ENCODE measurements at regions not wholly inside any gene's neighbourhood (a gene's known extent, or its start where the extent isn't known, plus 50 kb on each side); places are given as distances from the start of the nearest gene placed in this dataset.
"Not testable (repeated sequence)": the region's sequence is repeated elsewhere in the genome, so short reads cannot be mapped to it uniquely, and the experiment has no call there.

- H3K4me1 Mint-ChIP-seq (ENCODE audit: low read depth); ATAC-seq (replicated peaks in 1 of 2); DNase-seq; H3K9me3 Mint-ChIP-seq; H3K27ac Mint-ChIP-seq; H3K4me3 Mint-ChIP-seq; H3K27me3 Mint-ChIP-seq (ENCODE audit: low read depth); H3K36me3 Mint-ChIP-seq (ENCODE audit: insufficient read depth in 2 of 2): not testable (repeated sequence)
Observed at GRCh38 chr7:26424319-26424718, 132.7 kb downstream of the SNX10 start.

- no peak overlapping the region for H3K4me3 Mint-ChIP-seq
- DNase-seq (no peak), ATAC-seq (replicated peaks in 1 of 2) (no peak)
- no peaks in the 10 kb centered on the region for H3K36me3 Mint-ChIP-seq (ENCODE audit: insufficient read depth in 2 of 2)
- H3K9me3 Mint-ChIP-seq: no peaks in the 10 kb centered on the region
- H3K27me3 Mint-ChIP-seq (ENCODE audit: low read depth): peaks cover 7% of the 10 kb centered on the region
- no peaks in the 10 kb centered on the region for H3K4me1 Mint-ChIP-seq (ENCODE audit: low read depth)
- H3K27ac Mint-ChIP-seq: no peak overlapping the region
Observed at GRCh38 chr7:26425655-26426054, 134.0 kb downstream of the SNX10 start.

- H3K9me3 Mint-ChIP-seq: no peaks in the 10 kb centered on the region
- H3K27ac Mint-ChIP-seq: no peak overlapping the region
- DNase-seq (no peak), ATAC-seq (replicated peaks in 1 of 2) (no peak)
- H3K4me1 Mint-ChIP-seq (ENCODE audit: low read depth): no peaks in the 10 kb centered on the region
- no peaks in the 10 kb centered on the region for H3K36me3 Mint-ChIP-seq (ENCODE audit: insufficient read depth in 2 of 2)
- peaks cover 3% of the 10 kb centered on the region for H3K27me3 Mint-ChIP-seq (ENCODE audit: low read depth)
- H3K4me3 Mint-ChIP-seq: no peak overlapping the region
Observed at GRCh38 chr7:26426096-26426495, 134.4 kb downstream of the SNX10 start.

GRCh38 chr7:26428571-26428970 is 136.9 kb downstream of the SNX10 start:
- Mint-ChIP-seq H3K9me3 (no peaks in the 10 kb centered on the region), H3K4me1 (ENCODE audit: low read depth) (no peaks in the 10 kb centered on the region)

GRCh38 chr7:26429168-26429567 is 137.5 kb downstream of the SNX10 start:
- H3K36me3 Mint-ChIP-seq (ENCODE audit: insufficient read depth in 2 of 2): no peaks in the 10 kb centered on the region
- DNase-seq: no peak
- no peaks in the 10 kb centered on the region for H3K9me3 Mint-ChIP-seq
- H3K27ac Mint-ChIP-seq: no peak overlapping the region
- H3K4me3 Mint-ChIP-seq: no peak overlapping the region
- peaks cover 12% of the 10 kb centered on the region for H3K27me3 Mint-ChIP-seq (ENCODE audit: low read depth)
- H3K4me1 Mint-ChIP-seq (ENCODE audit: low read depth): no peaks in the 10 kb centered on the region
- no peak for ATAC-seq (replicated peaks in 1 of 2)

More at GRCh38 chr7:26428571-26428970, 136.9 kb downstream of the SNX10 start:
- ATAC-seq (replicated peaks in 1 of 2) (no peak), DNase-seq (no peak)
- Mint-ChIP-seq H3K27me3 (ENCODE audit: low read depth) (peaks cover 6% of the 10 kb centered on the region), H3K4me3 (no peak overlapping the region), H3K27ac (no peak overlapping the region), H3K36me3 (ENCODE audit: insufficient read depth in 2 of 2) (no peaks in the 10 kb centered on the region)

- H3K4me3 Mint-ChIP-seq: no peak overlapping the region
- H3K9me3 Mint-ChIP-seq: no peaks in the 10 kb centered on the region
- ATAC-seq (replicated peaks in 1 of 2): no peak
Observed at GRCh38 chr7:26434974-26435373, 143.3 kb downstream of the SNX10 start.

GRCh38 chr7:26437003-26437532 is 145.4 kb downstream of the SNX10 start:
- H3K27me3 Mint-ChIP-seq (ENCODE audit: low read depth): peaks cover 21% of the 10 kb centered on the region
- ATAC-seq (replicated peaks in 1 of 2): no peak
- H3K27ac Mint-ChIP-seq: no peak overlapping the region

More at GRCh38 chr7:26434974-26435373, 143.3 kb downstream of the SNX10 start:
- no peaks in the 10 kb centered on the region for H3K36me3 Mint-ChIP-seq (ENCODE audit: insufficient read depth in 2 of 2)
- H3K4me1 Mint-ChIP-seq (ENCODE audit: low read depth): no peaks in the 10 kb centered on the region
- no peak overlapping the region for H3K27ac Mint-ChIP-seq
- DNase-seq: no peak
- H3K27me3 Mint-ChIP-seq (ENCODE audit: low read depth): peaks cover 21% of the 10 kb centered on the region

GRCh38 chr7:26438078-26438477 is 146.4 kb downstream of the SNX10 start:
- Mint-ChIP-seq H3K4me3 (no peak overlapping the region), H3K9me3 (no peaks in the 10 kb centered on the region), H3K27ac (no peak overlapping the region), H3K4me1 (ENCODE audit: low read depth) (no peaks in the 10 kb centered on the region), H3K36me3 (ENCODE audit: insufficient read depth in 2 of 2) (no peaks in the 10 kb centered on the region), H3K27me3 (ENCODE audit: low read depth) (peaks cover 17% of the 10 kb centered on the region)
- no peak for DNase-seq
- ATAC-seq (replicated peaks in 1 of 2): no peak

More at GRCh38 chr7:26437003-26437532, 145.4 kb downstream of the SNX10 start:
- H3K4me1 Mint-ChIP-seq (ENCODE audit: low read depth): no peaks in the 10 kb centered on the region
- no peaks in the 10 kb centered on the region for H3K9me3 Mint-ChIP-seq
- no peak for DNase-seq
- H3K36me3 Mint-ChIP-seq (ENCODE audit: insufficient read depth in 2 of 2): no peaks in the 10 kb centered on the region
- H3K4me3 Mint-ChIP-seq: no peak overlapping the region

- no peak overlapping the region for H3K27ac Mint-ChIP-seq
- no peaks in the 10 kb centered on the region for H3K36me3 Mint-ChIP-seq (ENCODE audit: insufficient read depth in 2 of 2)
- no peak overlapping the region for H3K4me3 Mint-ChIP-seq
- ATAC-seq (replicated peaks in 1 of 2) (no peak), DNase-seq (no peak)
- H3K27me3 Mint-ChIP-seq (ENCODE audit: low read depth): peaks cover 7% of the 10 kb centered on the region
- no peaks in the 10 kb centered on the region for H3K4me1 Mint-ChIP-seq (ENCODE audit: low read depth)
- no peaks in the 10 kb centered on the region for H3K9me3 Mint-ChIP-seq
Observed at GRCh38 chr7:26439521-26440232, 148.0 kb downstream of the SNX10 start.

GRCh38 chr7:26440233-26441001 is 148.8 kb downstream of the SNX10 start:
- Mint-ChIP-seq H3K27me3 (ENCODE audit: low read depth) (peaks cover 7% of the 10 kb centered on the region), H3K27ac (no peak overlapping the region), H3K36me3 (ENCODE audit: insufficient read depth in 2 of 2) (no peaks in the 10 kb centered on the region), H3K4me1 (ENCODE audit: low read depth) (no peaks in the 10 kb centered on the region), H3K4me3 (no peak overlapping the region), H3K9me3 (no peaks in the 10 kb centered on the region)
- ATAC-seq (replicated peaks in 1 of 2): no peak
- no peak for DNase-seq

GRCh38 chr7:26441002-26441521 is 149.4 kb downstream of the SNX10 start:
- H3K36me3 Mint-ChIP-seq (ENCODE audit: insufficient read depth in 2 of 2): no peaks in the 10 kb centered on the region
- no peaks in the 10 kb centered on the region for H3K9me3 Mint-ChIP-seq
- H3K4me3 Mint-ChIP-seq: no peak overlapping the region
- no peak for ATAC-seq (replicated peaks in 1 of 2)
- peaks cover 7% of the 10 kb centered on the region for H3K27me3 Mint-ChIP-seq (ENCODE audit: low read depth)
- no peak overlapping the region for H3K27ac Mint-ChIP-seq
- DNase-seq: no peak
- H3K4me1 Mint-ChIP-seq (ENCODE audit: low read depth): no peaks in the 10 kb centered on the region

GRCh38 chr7:26441611-26442277 is 150.1 kb downstream of the SNX10 start:
- Mint-ChIP-seq H3K9me3 (no peaks in the 10 kb centered on the region), H3K27me3 (ENCODE audit: low read depth) (peaks cover 8% of the 10 kb centered on the region), H3K27ac (no peak overlapping the region), H3K36me3 (ENCODE audit: insufficient read depth in 2 of 2) (no peaks in the 10 kb centered on the region), H3K4me1 (ENCODE audit: low read depth) (no peaks in the 10 kb centered on the region), H3K4me3 (no peak overlapping the region)
- ATAC-seq (replicated peaks in 1 of 2) (no peak), DNase-seq (no peak)

GRCh38 chr7:26443006-26443405 is 151.3 kb downstream of the SNX10 start:
- DNase-seq (no peak), ATAC-seq (replicated peaks in 1 of 2) (no peak)
- Mint-ChIP-seq H3K9me3 (no peaks in the 10 kb centered on the region), H3K4me1 (ENCODE audit: low read depth) (no peaks in the 10 kb centered on the region), H3K4me3 (no peak overlapping the region), H3K27ac (no peak overlapping the region), H3K27me3 (ENCODE audit: low read depth) (peaks cover 13% of the 10 kb centered on the region), H3K36me3 (ENCODE audit: insufficient read depth in 2 of 2) (no peaks in the 10 kb centered on the region)

All from activated T-cell treated with anti-CD3 and anti-CD28 coated beads, Interleukin-2, amount 50 U/mL, for 72 hours (primary cell).